Hematopoietic multipotent progenitor cell treated with erythropoietin and hydrocortisone succinate and interleukin-3 and kit ligand, for 6 days (in vitro differentiated cells): ENCODE measurements at regions not wholly inside any gene's neighbourhood (a gene's known extent, or its start where the extent isn't known, plus 50 kb on each side); places are given as distances from the start of the nearest gene placed in this dataset.

Source experiments
- DNase-seq: peaks from one replicate; pipeline ENCODE4 v3.0.0-alpha.2; 2015

- no peak for DNase-seq
Observed at GRCh38 chr13:23984546-23984945, 87.2 kb upstream of the C1QTNF9B start.

- DNase-seq, result no peak
Observed at GRCh38 chr13:23985060-23985459, 87.8 kb upstream of the C1QTNF9B start.

GRCh38 chr13:23985839-23986238 is 88.5 kb upstream of the C1QTNF9B start:
- DNase-seq, result no peak

GRCh38 chr13:23986619-23987018 is 89.3 kb upstream of the C1QTNF9B start:
- DNase-seq, result no peak

GRCh38 chr13:23987331-23987894 is 90.1 kb upstream of the C1QTNF9B start:
- DNase-seq, result no peak

- no peak for DNase-seq
Observed at GRCh38 chr13:23988546-23989122, 91.3 kb upstream of the C1QTNF9B start.

GRCh38 chr13:23990455-23990854 is 93.2 kb upstream of the C1QTNF9B start:
- DNase-seq, result no peak

GRCh38 chr13:23991119-23991518 is 93.8 kb upstream of the C1QTNF9B start:
- no peak for DNase-seq

- no peak for DNase-seq
Observed at GRCh38 chr13:23992781-23993679, 95.7 kb upstream of the C1QTNF9B start.

- no peak for DNase-seq
Observed at GRCh38 chr13:23993680-23993985, 96.3 kb upstream of the C1QTNF9B start.

- DNase-seq, result peak; percentile 18
Observed at GRCh38 chr13:23995283-23996073, 98.2 kb upstream of the C1QTNF9B start.

GRCh38 chr13:23996456-23996855 is 99.2 kb upstream of the C1QTNF9B start:
- no peak for DNase-seq

GRCh38 chr13:23999424-23999823 is 102.1 kb upstream of the C1QTNF9B start:
- no peak for DNase-seq

- DNase-seq, result no peak
Observed at GRCh38 chr13:24002206-24002815, 105.0 kb upstream of the C1QTNF9B start.

GRCh38 chr13:24004142-24004899 is 107.0 kb upstream of the C1QTNF9B start:
- DNase-seq, result no peak

GRCh38 chr13:24004971-24005370 is 107.7 kb upstream of the C1QTNF9B start:
- no peak for DNase-seq

- no peak for DNase-seq
Observed at GRCh38 chr13:24005755-24006281, 108.5 kb upstream of the C1QTNF9B start.

GRCh38 chr13:24006520-24007248 is 109.4 kb upstream of the C1QTNF9B start:
- DNase-seq, result no peak

GRCh38 chr13:24007979-24008620 is 110.8 kb upstream of the C1QTNF9B start:
- DNase-seq, result no peak

- no peak for DNase-seq
Observed at GRCh38 chr13:24008679-24009078, 111.4 kb upstream of the C1QTNF9B start.

- DNase-seq, result no peak
Observed at GRCh38 chr13:24011266-24011665, 114.0 kb upstream of the C1QTNF9B start.
